ENCODE measurements at regions not wholly inside any gene's neighbourhood (a gene's known extent, or its start where the extent isn't known, plus 50 kb on each side); places are given as distances from the start of the nearest gene placed in this dataset.

DNA sequence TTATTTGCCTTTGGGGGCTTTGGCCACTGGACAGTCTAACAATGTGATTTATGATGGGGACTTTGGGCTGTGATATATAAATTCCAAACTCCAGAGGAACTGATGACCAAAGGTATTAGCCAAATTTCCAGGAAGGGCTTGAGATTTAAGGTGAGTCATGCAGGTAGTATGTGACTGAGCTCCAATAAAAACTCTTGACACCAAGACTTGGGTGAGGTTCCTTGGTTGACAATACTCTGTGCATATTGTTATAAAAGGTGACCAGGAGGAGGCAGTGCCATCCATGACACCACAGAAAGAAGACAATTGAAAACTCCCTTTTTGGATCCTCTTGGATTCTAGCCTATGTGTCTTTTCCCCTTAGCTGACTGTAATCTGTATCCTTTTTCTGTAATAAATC lies 392.7 kb upstream of the LRRC7 start:
- Histone ChIP-seq H3K9me3 (no peaks in the 10 kb centered on the region), H3K27ac (no peak overlapping the region), H3K4me1 (no peaks in the 10 kb centered on the region), H3K4me3 (no peak overlapping the region), H3K27me3 (no peaks in the 10 kb centered on the region), H3K36me3 (no peaks in the 10 kb centered on the region)
- ATAC-seq = no peak
- intact Hi-C loops (cut with DNase I; ENCODE audit: low total_unique reads) = no loop called here
- TF ChIP-seq POLR2A (IDR thresholded peaks at IDR 0.05) = no peak
- TF ChIP-seq, protein P1, sequence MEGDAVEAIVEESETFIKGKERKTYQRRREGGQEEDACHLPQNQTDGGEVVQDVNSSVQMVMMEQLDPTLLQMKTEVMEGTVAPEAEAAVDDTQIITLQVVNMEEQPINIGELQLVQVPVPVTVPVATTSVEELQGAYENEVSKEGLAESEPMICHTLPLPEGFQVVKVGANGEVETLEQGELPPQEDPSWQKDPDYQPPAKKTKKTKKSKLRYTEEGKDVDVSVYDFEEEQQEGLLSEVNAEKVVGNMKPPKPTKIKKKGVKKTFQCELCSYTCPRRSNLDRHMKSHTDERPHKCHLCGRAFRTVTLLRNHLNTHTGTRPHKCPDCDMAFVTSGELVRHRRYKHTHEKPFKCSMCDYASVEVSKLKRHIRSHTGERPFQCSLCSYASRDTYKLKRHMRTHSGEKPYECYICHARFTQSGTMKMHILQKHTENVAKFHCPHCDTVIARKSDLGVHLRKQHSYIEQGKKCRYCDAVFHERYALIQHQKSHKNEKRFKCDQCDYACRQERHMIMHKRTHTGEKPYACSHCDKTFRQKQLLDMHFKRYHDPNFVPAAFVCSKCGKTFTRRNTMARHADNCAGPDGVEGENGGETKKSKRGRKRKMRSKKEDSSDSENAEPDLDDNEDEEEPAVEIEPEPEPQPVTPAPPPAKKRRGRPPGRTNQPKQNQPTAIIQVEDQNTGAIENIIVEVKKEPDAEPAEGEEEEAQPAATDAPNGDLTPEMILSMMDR (IDR thresholded peaks at IDR 0.05 in 4 of 5, conservative IDR thresholded peaks at IDR 0.05 in 1 of 5) = no peak
- DNase-seq = no peak
- in situ Hi-C loops (cut with MboI; ENCODE audit: low sequenced_read_pairs in 4 of 4) = no loop called here

DNA sequence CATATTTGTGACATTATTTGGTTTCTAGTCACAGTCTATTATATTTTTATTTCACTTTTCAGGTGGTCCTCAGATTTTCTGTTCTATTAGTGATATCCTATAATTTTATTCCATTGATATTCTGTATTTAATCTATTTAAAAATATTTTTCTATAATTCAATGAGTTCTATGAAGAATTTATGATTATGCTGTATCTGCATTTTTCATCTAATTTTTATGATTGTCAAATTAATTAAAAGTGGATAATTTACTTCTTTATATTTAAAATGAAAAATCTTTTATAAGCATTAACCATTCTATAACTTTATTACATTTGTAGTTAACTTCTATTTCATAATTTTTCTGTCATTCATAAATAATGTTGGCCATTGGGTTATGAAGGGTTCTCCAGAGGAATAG lies 387.4 kb upstream of the LRRC7 start:
- H3K27me3 ChIP-seq = no peaks in the 10 kb centered on the region
- H3K27ac ChIP-seq = no peak overlapping the region
- in situ Hi-C loops (cut with MboI; ENCODE audit: low sequenced_read_pairs in 4 of 4) (no loop called here), intact Hi-C loops (cut with DNase I; ENCODE audit: low total_unique reads) (no loop called here)
- no peaks in the 10 kb centered on the region for H3K4me1 ChIP-seq
- TF ChIP-seq POLR2A (IDR thresholded peaks at IDR 0.05) = no peak
- TF ChIP-seq, protein P1 (IDR thresholded peaks at IDR 0.05 in 4 of 5, conservative IDR thresholded peaks at IDR 0.05 in 1 of 5) = no peak
- no peaks in the 10 kb centered on the region for H3K36me3 ChIP-seq
- no peaks in the 10 kb centered on the region for H3K9me3 ChIP-seq
- ATAC-seq (no peak), DNase-seq (no peak)
- H3K4me3 ChIP-seq = no peak overlapping the region

DNA sequence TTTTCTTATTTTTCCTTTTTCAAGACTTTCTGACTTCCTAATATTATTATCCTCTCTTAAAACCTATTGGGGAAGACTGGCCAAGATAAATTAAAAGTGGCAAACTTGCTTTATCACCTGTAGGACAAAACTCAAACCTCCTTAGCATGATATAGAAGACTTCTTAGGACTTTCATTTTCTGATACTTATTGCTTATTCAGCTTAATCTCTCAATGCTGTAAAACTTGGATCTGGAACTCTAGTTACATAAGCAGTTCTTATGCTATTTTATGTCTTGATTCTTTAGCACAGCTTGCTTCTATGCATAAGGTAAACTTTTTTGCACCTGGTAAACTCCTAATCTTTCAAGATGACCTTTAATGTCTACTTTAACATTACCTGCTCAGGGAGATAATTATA lies 382.3 kb upstream of the LRRC7 start:
- DNase-seq (no peak), ATAC-seq (no peak)
- H3K9me3 ChIP-seq = no peaks in the 10 kb centered on the region
- intact Hi-C loops (cut with DNase I; ENCODE audit: low total_unique reads) (no loop called here), in situ Hi-C loops (cut with MboI; ENCODE audit: low sequenced_read_pairs in 4 of 4) (no loop called here)
- no peaks in the 10 kb centered on the region for H3K36me3 ChIP-seq
- no peak overlapping the region for H3K4me3 ChIP-seq
- no peak overlapping the region for H3K27ac ChIP-seq
- no peaks in the 10 kb centered on the region for H3K27me3 ChIP-seq
- TF ChIP-seq POLR2A (IDR thresholded peaks at IDR 0.05) = no peak
- TF ChIP-seq, protein P1 (IDR thresholded peaks at IDR 0.05 in 4 of 5, conservative IDR thresholded peaks at IDR 0.05 in 1 of 5) = no peak
- H3K4me1 ChIP-seq = no peaks in the 10 kb centered on the region

DNA sequence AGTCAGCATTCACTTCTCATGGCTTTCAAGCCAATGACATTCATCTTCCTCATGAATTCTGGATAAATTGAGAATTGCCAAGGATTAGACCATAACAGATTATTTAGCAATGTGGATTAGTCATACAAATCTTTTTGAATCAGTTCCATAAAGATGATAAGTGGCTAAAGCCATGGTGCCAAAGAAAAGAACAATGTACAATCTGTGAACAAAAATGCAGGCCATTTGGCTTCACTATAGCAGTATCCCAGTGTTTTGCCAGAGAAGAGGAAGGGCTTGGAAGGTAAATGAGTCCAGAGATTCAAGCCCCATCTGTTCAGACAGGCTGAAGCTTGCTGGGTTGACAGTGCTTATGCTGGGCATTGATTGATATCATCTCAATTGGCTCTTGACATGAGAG lies 376.4 kb upstream of the LRRC7 start:
- H3K27ac ChIP-seq = no peak overlapping the region
- TF ChIP-seq, protein P1 (IDR thresholded peaks at IDR 0.05 in 4 of 5, conservative IDR thresholded peaks at IDR 0.05 in 1 of 5) = no peak
- TF ChIP-seq POLR2A (IDR thresholded peaks at IDR 0.05) = no peak
- no peaks in the 10 kb centered on the region for H3K36me3 ChIP-seq
- no peaks in the 10 kb centered on the region for H3K27me3 ChIP-seq
- no peaks in the 10 kb centered on the region for H3K9me3 ChIP-seq
- intact Hi-C loops (cut with DNase I; ENCODE audit: low total_unique reads) (no loop called here), in situ Hi-C loops (cut with MboI; ENCODE audit: low sequenced_read_pairs in 4 of 4) (no loop called here)
- ATAC-seq (no peak), DNase-seq (no peak)
- no peaks in the 10 kb centered on the region for H3K4me1 ChIP-seq
- H3K4me3 ChIP-seq = no peak overlapping the region

DNA sequence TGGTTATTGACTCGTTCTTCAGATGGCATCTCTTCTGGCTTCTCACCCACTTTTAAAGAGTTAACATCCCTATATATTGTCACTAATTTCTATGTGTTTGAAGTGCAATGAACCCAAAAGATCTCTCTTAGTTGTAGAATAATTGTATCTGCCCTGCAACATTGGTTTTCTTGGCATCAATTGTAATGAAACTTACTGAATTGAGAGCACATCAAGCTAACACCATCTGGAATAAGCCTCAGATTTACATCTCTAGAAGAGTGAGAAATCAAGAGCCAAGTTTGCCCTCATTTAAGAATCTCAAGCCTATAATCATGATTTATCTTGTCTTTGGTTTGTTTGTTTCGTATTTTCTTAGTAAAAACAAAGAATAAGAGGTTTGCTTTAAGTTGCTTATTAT lies 372.6 kb upstream of the LRRC7 start:
- Histone ChIP-seq H3K27ac (no peak overlapping the region), H3K9me3 (no peaks in the 10 kb centered on the region), H3K36me3 (no peaks in the 10 kb centered on the region), H3K27me3 (no peaks in the 10 kb centered on the region), H3K4me3 (no peak overlapping the region), H3K4me1 (no peaks in the 10 kb centered on the region)
- intact Hi-C loops (cut with DNase I; ENCODE audit: low total_unique reads) (no loop called here), in situ Hi-C loops (cut with MboI; ENCODE audit: low sequenced_read_pairs in 4 of 4) (no loop called here)
- TF ChIP-seq POLR2A (IDR thresholded peaks at IDR 0.05) = no peak
- TF ChIP-seq, protein P1 (IDR thresholded peaks at IDR 0.05 in 4 of 5, conservative IDR thresholded peaks at IDR 0.05 in 1 of 5) = no peak
- no peak for ATAC-seq
- DNase-seq = no peak

Measured in gastrocnemius medialis (tissue), 4 donors.